ENCODE measurements at regions not wholly inside any gene's neighbourhood (a gene's known extent, or its start where the extent isn't known, plus 50 kb on each side); places are given as distances from the start of the nearest gene placed in this dataset.

GRCh38 chr6:148027201-148027600 lies 315.4 kb upstream of the SASH1 start:
- DNase-seq (ENCODE audit: low read depth in 1 of 2, low spot score in 1 of 2) = no peak

- DNase-seq (ENCODE audit: low read depth in 1 of 2, low spot score in 1 of 2) = no peak
These were observed 306.7 kb upstream of the SASH1 start for GRCh38 chr6:148035806-148036390.

- no peak for DNase-seq (ENCODE audit: low read depth in 1 of 2, low spot score in 1 of 2)
These were observed 305.1 kb upstream of the SASH1 start for GRCh38 chr6:148037496-148037895.

- DNase-seq (ENCODE audit: low read depth in 1 of 2, low spot score in 1 of 2) = no peak
These were observed 301.1 kb upstream of the SASH1 start for GRCh38 chr6:148041546-148041945.

- DNase-seq (ENCODE audit: low read depth in 1 of 2, low spot score in 1 of 2) = no peak
These were observed 300.1 kb upstream of the SASH1 start for GRCh38 chr6:148042536-148042935.

- no peak for DNase-seq (ENCODE audit: low read depth in 1 of 2, low spot score in 1 of 2)
These were observed 298.3 kb upstream of the SASH1 start for GRCh38 chr6:148044261-148044751.

- DNase-seq (ENCODE audit: low read depth in 1 of 2, low spot score in 1 of 2) = no peak
These were observed 297.7 kb upstream of the SASH1 start for GRCh38 chr6:148044921-148045320.

- no peak for DNase-seq (ENCODE audit: low read depth in 1 of 2, low spot score in 1 of 2)
These were observed 289.4 kb upstream of the SASH1 start for GRCh38 chr6:148053209-148053608.

GRCh38 chr6:148053796-148054195 lies 288.8 kb upstream of the SASH1 start:
- DNase-seq (ENCODE audit: low read depth in 1 of 2, low spot score in 1 of 2) = no peak

GRCh38 chr6:148054219-148054618 lies 288.4 kb upstream of the SASH1 start:
- DNase-seq (ENCODE audit: low read depth in 1 of 2, low spot score in 1 of 2) = no peak

GRCh38 chr6:148055419-148055818 lies 287.2 kb upstream of the SASH1 start:
- DNase-seq (ENCODE audit: low read depth in 1 of 2, low spot score in 1 of 2) = no peak

- DNase-seq (ENCODE audit: low read depth in 1 of 2, low spot score in 1 of 2) = no peak
These were observed 282.8 kb upstream of the SASH1 start for GRCh38 chr6:148059869-148060268.

- no peak for DNase-seq (ENCODE audit: low read depth in 1 of 2, low spot score in 1 of 2)
These were observed 278.1 kb upstream of the SASH1 start for GRCh38 chr6:148064406-148065134.

- no peak for DNase-seq (ENCODE audit: low read depth in 1 of 2, low spot score in 1 of 2)
These were observed 274.1 kb upstream of the SASH1 start for GRCh38 chr6:148068437-148069061.

- no peak for DNase-seq (ENCODE audit: low read depth in 1 of 2, low spot score in 1 of 2)
These were observed 273.4 kb upstream of the SASH1 start for GRCh38 chr6:148069256-148069655.

- no peak for DNase-seq (ENCODE audit: low read depth in 1 of 2, low spot score in 1 of 2)
These were observed 268.3 kb upstream of the SASH1 start for GRCh38 chr6:148074291-148074690.

GRCh38 chr6:148074738-148075137 lies 267.9 kb upstream of the SASH1 start:
- DNase-seq (ENCODE audit: low read depth in 1 of 2, low spot score in 1 of 2) = no peak

GRCh38 chr6:148075352-148075751 lies 267.3 kb upstream of the SASH1 start:
- DNase-seq (ENCODE audit: low read depth in 1 of 2, low spot score in 1 of 2) = no peak

- no peak for DNase-seq (ENCODE audit: low read depth in 1 of 2, low spot score in 1 of 2)
These were observed 266.6 kb upstream of the SASH1 start for GRCh38 chr6:148076051-148076450.

GRCh38 chr6:148080315-148080714 lies 262.3 kb upstream of the SASH1 start:
- DNase-seq (ENCODE audit: low read depth in 1 of 2, low spot score in 1 of 2) = no peak

GRCh38 chr6:148081076-148081475 lies 261.6 kb upstream of the SASH1 start:
- no peak for DNase-seq (ENCODE audit: low read depth in 1 of 2, low spot score in 1 of 2)

GRCh38 chr6:148082044-148082443 lies 260.6 kb upstream of the SASH1 start:
- no peak for DNase-seq (ENCODE audit: low read depth in 1 of 2, low spot score in 1 of 2)
